HG03520 (cell line): ENCODE measurements at regions not wholly inside any gene's neighbourhood (a gene's known extent, or its start where the extent isn't known, plus 50 kb on each side); places are given as distances from the start of the nearest gene placed in this dataset.

Experiments used
- ATAC-seq: cut with Tn5 transposase; IDR thresholded peaks from one replicate; pipeline ENCODE4 v1.9.1; 2021; ENCODE audit warnings: mild to moderate bottlenecking, moderate library complexity; ENCODE audit not compliant: unreplicated experiment

DNA sequence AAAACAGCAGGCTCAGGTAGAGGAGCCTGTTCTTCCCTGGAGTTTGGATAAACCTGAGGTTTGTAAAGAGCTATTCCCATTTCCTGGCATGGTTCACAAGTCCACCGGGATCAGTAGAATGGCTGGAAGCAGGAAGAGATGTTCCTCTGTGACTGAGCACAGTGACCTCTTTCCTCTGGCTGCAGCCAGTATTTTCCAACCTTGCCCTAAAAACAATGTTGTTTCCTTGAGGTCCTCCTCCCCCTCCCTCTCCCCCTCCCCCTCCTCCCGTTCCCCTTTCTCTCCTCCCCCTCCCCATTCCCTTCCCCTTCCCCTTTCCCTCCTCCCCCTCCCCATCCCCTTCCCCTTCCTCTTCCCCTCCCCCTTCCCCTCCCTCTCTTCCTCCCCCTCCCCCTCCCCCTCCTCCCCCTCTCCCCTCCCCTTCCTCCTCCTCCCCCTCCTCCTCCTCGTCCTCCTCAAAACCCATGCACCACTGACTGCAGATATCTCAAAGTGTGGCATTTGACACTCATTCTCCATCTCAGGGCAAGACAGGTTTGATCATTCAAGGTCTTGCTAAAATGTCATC, 58.9 kb upstream of the MON1B start:
- no peak for ATAC-seq

DNA sequence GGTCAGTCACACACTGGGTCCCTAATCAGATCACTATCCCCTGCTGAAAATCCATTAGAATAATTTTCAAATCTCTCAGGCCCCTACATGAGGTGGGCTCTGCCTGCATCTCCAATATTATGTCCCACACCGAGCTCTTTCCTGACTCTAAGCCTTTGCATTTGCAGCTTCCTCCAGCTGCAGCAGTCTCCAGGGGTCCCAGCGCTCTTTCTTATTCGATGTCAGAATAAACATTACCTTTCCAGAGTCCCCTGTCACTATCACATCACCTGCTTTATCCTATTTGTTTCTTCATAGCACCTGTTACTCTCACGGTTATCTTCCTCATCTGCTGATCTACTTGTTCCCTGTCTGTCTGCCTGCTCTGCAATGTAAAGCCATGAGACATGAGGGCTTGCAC, 57.3 kb upstream of the MON1B start:
- no peak for ATAC-seq

DNA sequence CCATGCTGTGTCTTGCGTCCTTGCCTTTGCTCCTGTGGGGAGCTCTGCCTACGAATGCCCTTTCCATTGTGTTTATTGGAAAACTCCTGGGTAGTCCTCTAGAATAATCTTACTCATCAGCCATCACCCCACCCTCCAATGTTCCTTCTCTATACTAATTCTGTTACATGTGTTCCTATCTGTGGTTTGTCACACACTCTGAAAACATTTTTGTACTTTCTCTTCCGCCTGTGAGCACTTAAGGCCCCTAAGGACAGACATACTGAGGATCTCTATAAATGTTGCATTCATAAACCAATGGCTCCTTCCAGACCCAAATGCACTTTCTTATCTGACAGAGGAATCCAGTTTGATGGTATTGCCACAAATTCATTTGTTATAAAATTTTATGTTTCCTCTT, 53.9 kb upstream of the MON1B start:
- no peak for ATAC-seq
